SU-DHL-6 (cell line): ENCODE measurements at regions not wholly inside any gene's neighbourhood (a gene's known extent, or its start where the extent isn't known, plus 50 kb on each side); places are given as distances from the start of the nearest gene placed in this dataset.

Experiments
- H2AFZ ChIP-seq: fragments of 200-600 bp; sonication (generic); 2 replicates; pipeline ENCODE4 v1.6.1; 2014; ENCODE audit warnings: low read depth, mild to moderate bottlenecking, moderate library complexity, mixed read lengths, antibody characterized with exemption, low read length; ENCODE audit not compliant: severe bottlenecking
- H3F3A ChIP-seq: fragments of 200-600 bp; shearing (Covaris generic); 2 replicates; pipeline ENCODE4 v1.6.0; 2016; ENCODE audit warnings: antibody characterized with exemption, mild to moderate bottlenecking; ENCODE audit not compliant: insufficient read depth
- H3K27ac ChIP-seq: fragments of 200-600 bp; sonication (generic); 2 replicates; pipeline ENCODE4 v1.5.1; 2016; ENCODE audit warnings: low read depth, mild to moderate bottlenecking, low read length, moderate library complexity, mixed read lengths
- H3K27me3 ChIP-seq: fragments of 200-600 bp; sonication (generic), shearing (Covaris generic); 2 replicates; pipeline ENCODE4 v1.6.0; 2014; ENCODE audit warnings: mild to moderate bottlenecking, low read length
- H3K36me3 ChIP-seq: fragments of 200-600 bp; sonication (generic); 2 replicates; pipeline ENCODE4 v1.6.1; 2014; ENCODE audit warnings: mild to moderate bottlenecking, low read length, mixed read lengths
- H3K4me2 ChIP-seq: fragments of 300-600, 200-600 bp; shearing (Covaris generic), sonication (generic); 2 replicates; pipeline ENCODE4 v1.6.0; 2014; ENCODE audit warnings: low read length, low read depth, mild to moderate bottlenecking; ENCODE audit not compliant: poor library complexity, severe bottlenecking
- H3K4me3 ChIP-seq: fragments of 200-600 bp; sonication (generic); 2 replicates; pipeline ENCODE4 v1.5.1; 2014; ENCODE audit warnings: antibody characterized with exemption, low read length, mild to moderate bottlenecking, mixed read lengths; ENCODE audit not compliant: insufficient read depth, poor library complexity, severe bottlenecking
- H3K79me2 ChIP-seq: fragments of 200-600 bp; sonication (generic); 2 replicates; pipeline ENCODE4 v1.6.1; 2014; ENCODE audit warnings: mild to moderate bottlenecking, low read length, moderate library complexity; ENCODE audit not compliant: insufficient read depth
- H3K9ac ChIP-seq: fragments of 200-600 bp; sonication (generic); 2 replicates; pipeline ENCODE4 v1.7.0; 2014; ENCODE audit warnings: mild to moderate bottlenecking, low read length
- H3K9me2 ChIP-seq: fragments of 200-600 bp; sonication (generic); replicated peaks from 2 replicates; pipeline ENCODE4 v1.6.1; 2014; ENCODE audit warnings: low read length; ENCODE audit not compliant: insufficient read depth
- H3K9me3 ChIP-seq: fragments of 200-600 bp; sonication (generic); 2 replicates; pipeline ENCODE4 v1.6.1; 2014; ENCODE audit warnings: low read length, mixed read lengths; ENCODE audit not compliant: insufficient read depth
- H4K20me1 ChIP-seq: fragments of 200-600 bp; sonication (generic); 2 replicates; pipeline ENCODE4 v1.6.1; 2014; ENCODE audit warnings: low read depth, mild to moderate bottlenecking, antibody characterized with exemption, low read length, moderate library complexity, mixed read lengths
- CTCF ChIP-seq: fragments of 200-600 bp; sonication (generic); IDR thresholded peaks from one replicate; pipeline ENCODE4 v1.5.1; 2017; ENCODE audit warnings: antibody characterized with exemption, mild to moderate bottlenecking, low read length, moderate library complexity; ENCODE audit not compliant: insufficient read depth, poor library complexity, severe bottlenecking
- EZH2phosphoT487 ChIP-seq: fragments of 200-600 bp; sonication (generic), shearing (Covaris generic); conservative IDR thresholded peaks from 2 replicates; pipeline ENCODE4 v1.6.1; 2018; ENCODE audit warnings: mild to moderate bottlenecking, antibody characterized with exemption, low read length, moderate library complexity, mixed read lengths

GRCh38 chr3:103918336-103918735 lies 1448.4 kb upstream of the ALCAM start:
- Histone ChIP-seq H2AFZ (no peak overlapping the region), H3F3A (no peaks in the 10 kb centered on the region), H3K9me3 (no peaks in the 10 kb centered on the region), H3K27me3 (no peaks in the 10 kb centered on the region), H3K9me2 (no peaks in the 10 kb centered on the region), H3K4me3 (no peak overlapping the region), H3K4me2 (no peak overlapping the region), H4K20me1 (no peaks in the 10 kb centered on the region), H3K9ac (no peak overlapping the region), H3K79me2 (no peaks in the 10 kb centered on the region), H3K27ac (no peak overlapping the region), H3K36me3 (no peaks in the 10 kb centered on the region)
- no peak for TF ChIP-seq EZH2phosphoT487
- no peak for TF ChIP-seq CTCF

GRCh38 chr3:103919327-103919726 lies 1447.4 kb upstream of the ALCAM start:
- no peaks in the 10 kb centered on the region for H3K79me2 ChIP-seq
- no peaks in the 10 kb centered on the region for H3K9me3 ChIP-seq

GRCh38 chr3:103923907-103924306 lies 1442.8 kb upstream of the ALCAM start:
- no peaks in the 10 kb centered on the region for H3K9me2 ChIP-seq
- no peaks in the 10 kb centered on the region for H4K20me1 ChIP-seq
- no peaks in the 10 kb centered on the region for H3K27me3 ChIP-seq
- TF ChIP-seq EZH2phosphoT487 (no peak), CTCF (no peak)
- H3K4me2 ChIP-seq: no peak overlapping the region
- H2AFZ ChIP-seq: no peak overlapping the region
- no peaks in the 10 kb centered on the region for H3F3A ChIP-seq
- H3K4me3 ChIP-seq: no peak overlapping the region
- H3K36me3 ChIP-seq: no peaks in the 10 kb centered on the region
- H3K9ac ChIP-seq: no peak overlapping the region
- no peaks in the 10 kb centered on the region for H3K9me3 ChIP-seq
- H3K27ac ChIP-seq: no peak overlapping the region
- no peaks in the 10 kb centered on the region for H3K79me2 ChIP-seq

More at GRCh38 chr3:103919327-103919726, 1447.4 kb upstream of the ALCAM start:
- no peaks in the 10 kb centered on the region for H3K9me2 ChIP-seq
- H3K4me2 ChIP-seq: no peak overlapping the region
- no peak overlapping the region for H3K4me3 ChIP-seq
- no peaks in the 10 kb centered on the region for H4K20me1 ChIP-seq
- no peak overlapping the region for H3K9ac ChIP-seq
- H3K36me3 ChIP-seq: no peaks in the 10 kb centered on the region
- no peak for TF ChIP-seq CTCF
- no peak for TF ChIP-seq EZH2phosphoT487
- H2AFZ ChIP-seq: no peak overlapping the region
- H3K27me3 ChIP-seq: no peaks in the 10 kb centered on the region
- no peak overlapping the region for H3K27ac ChIP-seq
- H3F3A ChIP-seq: no peaks in the 10 kb centered on the region
